Transverse colon (tissue), 3 donors: ENCODE measurements at regions not wholly inside any gene's neighbourhood (a gene's known extent, or its start where the extent isn't known, plus 50 kb on each side); places are given as distances from the start of the nearest gene placed in this dataset.

Experiments
- CTCF ChIP-seq, 5 experiments: fragments of 200-600 bp in 3 of 5; fragments of 450-650 bp in 2 of 5; sonication (generic) in 3 of 5; IDR thresholded peaks; 1 replicate in 2 of 5; 2 replicates in 3 of 5; pipeline ENCODE4 v1.5.1; 2016 to 2017; ENCODE audit warnings: antibody characterized with exemption in 5 of 5, inconsistent platforms in 3 of 5, mild to moderate bottlenecking in 2 of 5, moderate library complexity in 1 of 5
- POLR2A ChIP-seq: fragments of 450-650 bp; IDR thresholded peaks from one replicate; pipeline ENCODE4 v1.6.1; 2016; ENCODE audit warnings: antibody characterized with exemption, mild to moderate bottlenecking, moderate library complexity

DNA sequence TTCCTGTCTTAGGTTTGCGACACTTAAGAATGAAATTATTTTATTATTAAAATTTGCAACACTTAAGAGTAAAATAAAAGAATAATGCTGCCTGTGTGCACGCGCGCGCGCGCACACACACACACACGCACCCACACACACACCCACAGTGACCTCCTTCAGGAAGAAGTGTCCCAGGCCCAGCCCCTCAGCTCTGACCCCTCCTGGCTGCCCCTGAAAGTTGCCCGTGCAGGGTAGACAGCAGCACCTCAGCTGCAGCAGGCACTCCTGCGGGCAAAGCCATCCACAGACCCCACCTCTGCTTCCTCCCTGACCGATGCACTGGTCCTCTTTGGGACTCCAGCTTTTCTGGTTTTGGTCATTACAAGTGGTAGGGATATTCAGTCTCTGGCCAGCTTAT is 478.2 kb downstream of the NTRK3 start:
- TF ChIP-seq CTCF (IDR thresholded peaks at IDR 0.05) (no peak), POLR2A (no peak)
